ENCODE measurements at regions not wholly inside any gene's neighbourhood (a gene's known extent, or its start where the extent isn't known, plus 50 kb on each side); places are given as distances from the start of the nearest gene placed in this dataset.

GRCh38 chr6:43967719-43968091 is 159.5 kb downstream of the MRPL14 start:
- TF ChIP-seq SUZ12 (IDR thresholded peaks at IDR 0.05; ENCODE audit: unreplicated experiment) (no peak), ZNF274 (IDR thresholded peaks at IDR 0.05; ENCODE audit: insufficient read depth, insufficient read length) (no peak), BCL3 (IDR thresholded peaks at IDR 0.05; ENCODE audit: borderline replicate concordance, insufficient read depth, low read depth, low read length, poor library complexity, severe bottlenecking) (no peak), EZH2 (IDR thresholded peaks at IDR 0.05; ENCODE audit: borderline replicate concordance, control insufficient read depth, low read depth, low read length) (no peak), MTA3 (IDR thresholded peaks at IDR 0.05; ENCODE audit: borderline replicate concordance, low read length) (no peak), SREBF1 (IDR thresholded peaks at IDR 0.05; ENCODE audit: low read length) (no peak), POLR2AphosphoS5 (IDR thresholded peaks at IDR 0.05; ENCODE audit: low read length) (no peak), NFIC (IDR thresholded peaks at IDR 0.05; ENCODE audit: low read depth, low read length) (no peak)
